ENCODE measurements at regions not wholly inside any gene's neighbourhood (a gene's known extent, or its start where the extent isn't known, plus 50 kb on each side); places are given as distances from the start of the nearest gene placed in this dataset.

GRCh38 chr4:129581305-129581704, 485.4 kb downstream of the C4orf33 start:
- TF ChIP-seq CTCF (conservative IDR thresholded peaks at IDR 0.05; ENCODE audit: low read depth, low read length): no peak
- TF ChIP-seq RAD21 (IDR thresholded peaks at IDR 0.05; ENCODE audit: low read length): no peak
- TF ChIP-seq CEBPB (IDR thresholded peaks at IDR 0.05; ENCODE audit: low read depth, low read length): no peak
- TF ChIP-seq RFX5 (IDR thresholded peaks at IDR 0.05; ENCODE audit: low read depth, low read length): no peak
- TF ChIP-seq ELK1 (IDR thresholded peaks at IDR 0.05; ENCODE audit: borderline replicate concordance, low read depth, low read length): no peak
- TF ChIP-seq BHLHE40 (IDR thresholded peaks at IDR 0.05; ENCODE audit: low read depth, low read length): no peak
- no peak for TF ChIP-seq MXI1 (IDR thresholded peaks at IDR 0.05; ENCODE audit: borderline replicate concordance, low read depth, low read length)
- no peak for TF ChIP-seq FOS (IDR thresholded peaks at IDR 0.05; ENCODE audit: low read depth, low read length)

Data from IMR-90 (cell line).